K562 (cell line): ENCODE measurements at regions not wholly inside any gene's neighbourhood (a gene's known extent, or its start where the extent isn't known, plus 50 kb on each side); places are given as distances from the start of the nearest gene placed in this dataset.
"Not testable (repeated sequence)": the region's sequence is repeated elsewhere in the genome, so short reads cannot be mapped to it uniquely, and the experiment has no call there.

ENCODE experiments used
- ATAC-seq: fragments of 200-7000 bp; cut with Tn5 transposase; 3 replicates; pipeline ENCODE4 v1.9.1; 2020; ENCODE audit warnings: moderate library complexity
- BruUV-seq: library from RNA; stranded (reverse); fragments of 400-500 nt; replicated peaks from 2 replicates; lab custom pipeline; 2021; lab: Mats Ljungman, UMichigan
- CTCF ChIA-PET: fragments of 300-600 bp; formaldehyde crosslinking; extraction: SDS; loops from one replicate; lab custom pipeline; 2021; ENCODE audit warnings: low intra/inter-chr PET ratio; lab: Yijun Ruan, JAX
- POLR2A ChIA-PET: fragments of 300-600, 350-650 bp; sonication (Branson Sonifier 250); formaldehyde crosslinking; extraction: SDS; loops from one replicate; lab custom pipeline; 2021; ENCODE audit warnings: antibody characterized with exemption, inconsistent platforms; lab: Yijun Ruan, JAX
- DNase-seq, 4 experiments: peaks; one replicate each; pipeline versions ENCODE4 v3.0.0 to v3.0.0-alpha.2; 2011 to 2018; ENCODE audit warnings: low spot score in 3 of 4, mixed read lengths in 3 of 4; ENCODE audit errors: extremely low read depth in 1 of 4
- FAIRE-seq: peaks from 2 replicates; lab custom pipeline; 2011; peaks lifted over from hg19 to GRCh38; lab: Jason Lieb, UNC
- H2AFZ ChIP-seq: 2 replicates; pipeline ENCODE4 v1.6.0; 2011; ENCODE audit warnings: low read depth, low read length, control low read depth, inconsistent platforms
- H3K27ac ChIP-seq: fragments of 200-600 bp; 3 replicates; pipeline ENCODE4 v1.8.0; 2011; ENCODE audit warnings: low read depth, mild to moderate bottlenecking, control low read depth, inconsistent platforms, low read length, moderate library complexity, mixed read lengths; ENCODE audit errors: extremely low read depth
- H3K27me3 ChIP-seq, 2 experiments: fragments of 300-600 bp in 1 of 2; 2 replicates in 1 of 2; 3 replicates in 1 of 2; pipeline versions ENCODE4 v1.6.0 to v1.8.0; 2011; ENCODE audit warnings: inconsistent platforms in 2 of 2, low read length in 2 of 2, mild to moderate bottlenecking in 1 of 2, mixed read lengths in 1 of 2, moderate library complexity in 1 of 2; ENCODE audit not compliant: control insufficient read depth in 2 of 2, insufficient read depth in 2 of 2
- H3K36me3 ChIP-seq: fragments of 300-600 bp; 3 replicates; pipeline ENCODE4 v1.8.0; 2011; ENCODE audit warnings: mild to moderate bottlenecking, low read length, inconsistent platforms; ENCODE audit not compliant: control insufficient read depth, insufficient read depth
- H3K4me1 ChIP-seq, 2 experiments: fragments of 200-600 bp in 1 of 2; replicated peaks in 1 of 2; 2 replicates in 1 of 2; 3 replicates in 1 of 2; pipeline versions ENCODE4 v1.5.1 to v1.8.0; 2011; ENCODE audit warnings: inconsistent platforms in 2 of 2, low read length in 2 of 2, mild to moderate bottlenecking in 1 of 2, mixed read lengths in 1 of 2, moderate library complexity in 1 of 2; ENCODE audit not compliant: control insufficient read depth in 2 of 2, insufficient read depth in 2 of 2
- H3K4me2 ChIP-seq: 2 replicates; pipeline ENCODE4 v1.6.1; 2011; ENCODE audit warnings: low read length, control low read depth, inconsistent platforms, mixed read lengths; ENCODE audit not compliant: insufficient read depth
- H3K4me3 ChIP-seq: fragments of 200-600 bp; sonication (generic), shearing (Covaris generic); 2 replicates; pipeline ENCODE4 v1.5.1; 2016; ENCODE audit warnings: control low read depth, inconsistent platforms
- H3K79me2 ChIP-seq: fragments of 200-600 bp; 3 replicates; pipeline ENCODE4 v1.8.0; 2011; ENCODE audit warnings: low read length, inconsistent platforms; ENCODE audit not compliant: control insufficient read depth, insufficient read depth
- H3K9ac ChIP-seq, 2 experiments: 2 replicates each; pipeline versions ENCODE4 v1.6.0 to v1.6.1; 2011; ENCODE audit warnings: low read depth in 2 of 2, low read length in 2 of 2, control low read depth in 1 of 2, inconsistent platforms in 1 of 2, mild to moderate bottlenecking in 1 of 2, mixed read lengths in 1 of 2; ENCODE audit not compliant: insufficient read depth in 1 of 2
- H3K9me1 ChIP-seq: one replicate; pipeline ENCODE4 v1.6.0; 2011; ENCODE audit warnings: inconsistent platforms, mild to moderate bottlenecking, low read length, moderate library complexity; ENCODE audit not compliant: control insufficient read depth, insufficient read depth
- H3K9me3 ChIP-seq: replicated peaks from 2 replicates; pipeline ENCODE4 v1.5.1; 2011; ENCODE audit warnings: low read depth, low read length, inconsistent platforms; ENCODE audit not compliant: control insufficient read depth, insufficient read depth
- H4K20me1 ChIP-seq: replicated peaks from 2 replicates; pipeline ENCODE4 v1.6.1; 2011; ENCODE audit warnings: low read length, inconsistent platforms, mixed read lengths; ENCODE audit not compliant: control insufficient read depth, insufficient read depth
- WGBS: fragments of 100-300 bp; shearing (Covaris generic); methylation state at CpG from one replicate; pipeline ENCODE4 v1.1.6; 2016; ENCODE audit warnings: low coverage, mixed read lengths; ENCODE audit not compliant: insufficient coverage; ENCODE audit errors: missing lambda C conversion rate; 5-methylcytosine and 5-hydroxymethylcytosine counted together
- in situ Hi-C: fragments of 300-500 bp; cut with MboI; formaldehyde crosslinking; loops from 4 replicates; pipeline ENCODE4 v1.15.0; 2018; ENCODE audit warnings: inconsistent platforms, mixed read lengths
- intact Hi-C: fragments of 100-400 bp; cut with micrococcal nuclease; formaldehyde crosslinking; loops from 2 replicates; pipeline ENCODE4 v1.14.2; 2022

DNA sequence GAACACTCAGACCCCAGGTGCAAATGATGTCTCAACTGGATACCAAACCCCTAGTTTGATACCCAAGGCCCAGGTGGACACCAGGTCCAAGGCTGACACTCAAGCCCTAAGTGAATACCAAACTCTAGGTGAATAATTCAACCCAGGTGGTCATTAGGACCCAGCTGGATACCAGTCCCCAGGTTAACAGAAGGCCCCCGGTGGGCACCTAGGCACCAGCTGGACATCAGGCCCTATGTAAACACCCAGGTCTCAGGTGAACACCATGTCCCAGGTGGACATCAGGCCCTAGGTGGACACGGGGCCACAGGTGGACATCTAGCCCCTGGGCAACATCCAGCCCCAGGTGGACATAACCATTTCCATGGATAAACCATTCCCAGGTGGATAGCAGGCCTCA lies 387.3 kb upstream of the TPTE start:
- H3K9me3 ChIP-seq, H3K79me2 ChIP-seq, BruUV-seq, CTCF ChIA-PET, DNase-seq, H3K4me2 ChIP-seq, H3K27ac ChIP-seq, H3K4me3 ChIP-seq, H4K20me1 ChIP-seq, H3K36me3 ChIP-seq, H3K27me3 ChIP-seq, intact Hi-C loops, in situ Hi-C loops, H2AFZ ChIP-seq, ATAC-seq, POLR2A ChIA-PET, H3K9ac ChIP-seq, FAIRE-seq, H3K9me1 ChIP-seq, H3K4me1 ChIP-seq: not testable (repeated sequence)
- 0% methylated on average over 1 of the region's 2 CpGs for WGBS

DNA sequence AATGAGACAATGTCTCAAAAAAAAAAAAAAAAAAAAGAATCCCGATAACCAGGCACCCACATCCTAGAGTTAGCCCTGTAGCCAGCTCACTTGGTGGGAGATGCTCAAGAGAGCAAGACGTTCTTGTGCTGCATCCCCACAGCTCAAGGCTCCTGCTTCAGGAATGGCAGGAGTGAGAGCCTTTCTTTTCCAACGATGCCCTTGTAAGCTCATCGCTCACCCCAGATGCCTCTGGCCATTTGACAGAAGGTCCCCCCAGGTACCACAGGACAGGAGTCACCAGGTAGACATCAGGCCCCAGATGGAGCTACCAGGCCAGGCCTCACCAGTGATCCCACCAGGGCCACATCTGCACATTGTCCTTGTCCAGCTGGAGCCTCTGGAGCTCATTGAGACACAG lies 385.5 kb upstream of the TPTE start:
- FAIRE-seq, H4K20me1 ChIP-seq, H3K27ac ChIP-seq, ATAC-seq, DNase-seq, H3K9me1 ChIP-seq, H3K9me3 ChIP-seq, BruUV-seq, H3K79me2 ChIP-seq, H3K36me3 ChIP-seq, CTCF ChIA-PET, H3K9ac ChIP-seq, H3K4me1 ChIP-seq, POLR2A ChIA-PET, H2AFZ ChIP-seq, in situ Hi-C loops, intact Hi-C loops, H3K4me3 ChIP-seq, H3K27me3 ChIP-seq, H3K4me2 ChIP-seq: not testable (repeated sequence)
- 8% methylated on average over 3 of the region's 4 CpGs for WGBS

- H3K4me2 ChIP-seq, ATAC-seq, H2AFZ ChIP-seq, H3K9ac ChIP-seq, POLR2A ChIA-PET, intact Hi-C loops, H3K27ac ChIP-seq, DNase-seq, H4K20me1 ChIP-seq, H3K9me3 ChIP-seq, BruUV-seq, H3K36me3 ChIP-seq, H3K4me3 ChIP-seq, H3K4me1 ChIP-seq, H3K9me1 ChIP-seq, CTCF ChIA-PET, H3K27me3 ChIP-seq, FAIRE-seq, H3K79me2 ChIP-seq: not testable (repeated sequence)
- WGBS: 0% methylated on average over 2 of the region's 3 CpGs
- in situ Hi-C loops: loop anchor here (25.0 kb wide), 1 partner anchor 1142 kb away; no protein-coding TSS in a partner anchor
Observed at GRCh38 chr21:10154178-10154577, 367.2 kb upstream of the TPTE start.
